HFFc6 (cell line): ENCODE measurements at regions not wholly inside any gene's neighbourhood (a gene's known extent, or its start where the extent isn't known, plus 50 kb on each side); places are given as distances from the start of the nearest gene placed in this dataset.
"Not testable (repeated sequence)": the region's sequence is repeated elsewhere in the genome, so short reads cannot be mapped to it uniquely, and the experiment has no call there.

Source experiments
- DNase-seq: peaks from one replicate; pipeline ENCODE4 v3.0.0-alpha.2; 2018
- H3K27ac Mint-ChIP-seq: 2 replicates; pipeline ENCODE4 v1.8.0; 2020; ENCODE audit warnings: mild to moderate bottlenecking, mixed read lengths
- H3K27me3 Mint-ChIP-seq: 2 replicates; pipeline ENCODE4 v1.8.0; 2021; ENCODE audit warnings: mild to moderate bottlenecking, moderate library complexity, mixed read lengths; ENCODE audit not compliant: insufficient read depth
- H3K36me3 Mint-ChIP-seq: 2 replicates; pipeline ENCODE4 v1.8.0; 2021; ENCODE audit warnings: low read depth, mixed read lengths
- H3K4me1 Mint-ChIP-seq: 2 replicates; pipeline ENCODE4 v1.8.0; 2020; ENCODE audit warnings: low read depth, mixed read lengths
- H3K4me3 Mint-ChIP-seq: 2 replicates; pipeline ENCODE4 v1.8.0; 2020; ENCODE audit warnings: mild to moderate bottlenecking, moderate library complexity, mixed read lengths
- H3K9me3 Mint-ChIP-seq: 2 replicates; pipeline ENCODE4 v1.8.0; 2020; ENCODE audit warnings: mild to moderate bottlenecking, mixed read lengths
- CTCF ChIP-seq: fragments of 200-600 bp; sonication (generic); IDR thresholded peaks from 2 replicates; pipeline ENCODE4 v1.5.0; 2021; ENCODE audit warnings: antibody characterized with exemption, mild to moderate bottlenecking

- Mint-ChIP-seq H3K9me3 (no peaks in the 10 kb centered on the region), H3K36me3 (no peaks in the 10 kb centered on the region), H3K4me3 (no peak overlapping the region), H3K4me1 (peaks cover 8% of the 10 kb centered on the region; the same call in 1 of the 2 replicates), H3K27ac (no peak overlapping the region), H3K27me3 (peaks cover 2% of the 10 kb centered on the region)
- TF ChIP-seq CTCF, result no peak
- no peak for DNase-seq
These were observed 677.1 kb downstream of the ZEB2 start for GRCh38 chr2:143842836-143843235.

DNA sequence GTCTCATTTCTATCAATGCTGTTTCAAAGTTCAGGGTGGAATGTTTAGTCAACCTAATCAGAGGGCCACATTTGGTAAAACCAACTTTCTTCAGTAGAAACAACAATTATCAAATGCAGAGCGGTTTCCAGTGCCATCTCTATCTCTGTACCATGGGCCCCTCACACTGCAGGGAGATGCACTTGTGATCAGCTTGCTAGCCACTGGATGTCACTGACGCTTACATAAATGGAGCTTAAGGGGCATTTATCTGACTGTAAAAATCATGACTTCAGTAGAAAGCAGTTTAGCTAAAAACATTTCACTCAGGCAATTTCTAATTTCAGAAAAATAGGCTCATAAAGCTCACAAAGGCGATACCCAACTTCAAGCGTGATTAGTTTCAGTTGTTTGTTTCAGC is 678.0 kb downstream of the ZEB2 start:
- Mint-ChIP-seq H3K27ac (no peak overlapping the region), H3K27me3 (peaks cover 2% of the 10 kb centered on the region), H3K9me3 (no peaks in the 10 kb centered on the region), H3K4me1 (peaks cover 8% of the 10 kb centered on the region; the same call in 1 of the 2 replicates), H3K4me3 (no peak overlapping the region), H3K36me3 (no peaks in the 10 kb centered on the region)
- DNase-seq, result no peak
- peak; percentile 15; the same call in 1 of the 2 replicates for TF ChIP-seq CTCF

GRCh38 chr2:143840601-143841000 is 679.3 kb downstream of the ZEB2 start:
- H3K27me3 Mint-ChIP-seq, result peaks cover 2% of the 10 kb centered on the region
- DNase-seq, result no peak
- no peak overlapping the region for H3K27ac Mint-ChIP-seq
- H3K4me3 Mint-ChIP-seq, result no peak overlapping the region
- peaks cover 6% of the 10 kb centered on the region; the same call in 1 of the 2 replicates for H3K4me1 Mint-ChIP-seq
- H3K36me3 Mint-ChIP-seq, result no peaks in the 10 kb centered on the region
- H3K9me3 Mint-ChIP-seq, result no peaks in the 10 kb centered on the region
- TF ChIP-seq CTCF, result no peak

GRCh38 chr2:143840194-143840593 is 679.7 kb downstream of the ZEB2 start:
- H3K9me3 Mint-ChIP-seq, result no peaks in the 10 kb centered on the region
- DNase-seq, result no peak
- H3K27ac Mint-ChIP-seq, result no peak overlapping the region
- no peak for TF ChIP-seq CTCF
- no peaks in the 10 kb centered on the region for H3K36me3 Mint-ChIP-seq
- H3K4me1 Mint-ChIP-seq, result peaks cover 2% of the 10 kb centered on the region; the same call in 1 of the 2 replicates
- peaks cover 2% of the 10 kb centered on the region for H3K27me3 Mint-ChIP-seq
- no peak overlapping the region for H3K4me3 Mint-ChIP-seq

DNA sequence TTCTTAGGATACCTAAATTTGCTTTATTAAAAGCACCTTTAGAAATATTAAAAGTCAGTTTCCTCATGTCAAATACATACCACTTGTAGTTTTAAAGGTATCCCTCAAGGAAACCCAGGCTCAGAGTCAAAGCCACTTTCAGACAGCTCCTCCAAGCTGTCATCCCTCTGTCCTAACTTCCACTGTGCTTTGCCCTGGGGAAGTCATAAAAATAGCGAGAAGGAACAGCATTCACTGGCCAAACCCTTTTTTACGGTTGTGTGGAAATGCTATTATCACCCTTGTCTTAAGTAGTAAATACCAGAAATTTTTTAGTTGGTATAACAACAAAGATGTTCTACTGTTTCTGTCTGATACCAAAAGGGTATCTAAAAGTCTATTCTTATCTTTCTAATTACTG is 680.5 kb downstream of the ZEB2 start:
- Mint-ChIP-seq H3K4me3 (no peak overlapping the region), H3K27ac (no peak overlapping the region), H3K4me1 (no peaks in the 10 kb centered on the region), H3K36me3 (no peaks in the 10 kb centered on the region), H3K27me3 (peaks cover 2% of the 10 kb centered on the region), H3K9me3 (no peaks in the 10 kb centered on the region)
- no peak for DNase-seq
- TF ChIP-seq CTCF, result no peak

DNA sequence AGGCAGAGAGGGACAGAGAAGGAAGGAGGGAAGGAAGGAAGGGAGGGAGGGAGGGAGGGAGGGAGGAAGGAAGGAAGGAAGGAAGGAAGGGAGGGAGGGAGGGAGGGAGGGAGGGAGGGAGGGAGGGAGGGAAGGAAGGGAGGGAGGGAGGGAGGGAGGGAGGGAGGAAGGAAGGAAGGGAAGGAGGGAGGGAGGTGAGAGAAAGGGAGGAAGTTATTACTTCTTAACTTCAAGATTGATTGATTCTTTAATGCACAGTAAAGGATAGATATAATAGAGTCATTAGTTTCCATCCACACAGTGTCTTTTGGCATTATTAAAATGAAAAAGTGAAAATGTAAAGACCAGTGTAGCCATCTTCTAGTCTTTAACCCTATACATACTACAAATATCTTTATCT is 682.9 kb downstream of the ZEB2 start:
- not testable (repeated sequence) for H3K27me3 Mint-ChIP-seq, H3K9me3 Mint-ChIP-seq, H3K27ac Mint-ChIP-seq, H3K4me3 Mint-ChIP-seq, H3K4me1 Mint-ChIP-seq, H3K36me3 Mint-ChIP-seq, DNase-seq
